GM12891 (cell line): ENCODE measurements at regions not wholly inside any gene's neighbourhood (a gene's known extent, or its start where the extent isn't known, plus 50 kb on each side); places are given as distances from the start of the nearest gene placed in this dataset.
A peak's percentile ranks its signal among the peaks of the same experiment; 100 is the strongest.

Experiments used
- DNase-seq: peaks from one replicate; pipeline ENCODE4 v3.0.0; 2011; ENCODE audit warnings: low spot score; ENCODE audit not compliant: insufficient read length
- FAIRE-seq: peaks from 2 replicates; lab custom pipeline; 2011; peaks lifted over from hg19 to GRCh38; lab: Jason Lieb, UNC
- PAX5 ChIP-seq: IDR thresholded peaks from 2 replicates; pipeline ENCODE4 v1.6.1; 2011; ENCODE audit warnings: low read length, moderate library complexity, mild to moderate bottlenecking; ENCODE audit not compliant: insufficient read depth, severe bottlenecking
- POLR2A ChIP-seq: IDR thresholded peaks from 2 replicates; pipeline ENCODE4 v1.6.1; 2011; ENCODE audit warnings: low read depth, low read length, control low read depth
- POLR2AphosphoS5 ChIP-seq: IDR thresholded peaks from 2 replicates; pipeline ENCODE4 v1.6.1; 2011; ENCODE audit warnings: low read depth, low read length, control low read depth
- POU2F2 ChIP-seq: IDR thresholded peaks from 2 replicates; pipeline ENCODE4 v1.6.1; 2011; ENCODE audit warnings: low read depth, mild to moderate bottlenecking, control low read depth, low read length, moderate library complexity
- SPI1 ChIP-seq: IDR thresholded peaks from 2 replicates; pipeline ENCODE4 v1.6.1; 2011; ENCODE audit warnings: low read depth, low read length, control low read depth
- TAF1 ChIP-seq: IDR thresholded peaks from 2 replicates; pipeline ENCODE4 v1.6.1; 2011; ENCODE audit warnings: low read depth, low read length, control low read depth

DNA sequence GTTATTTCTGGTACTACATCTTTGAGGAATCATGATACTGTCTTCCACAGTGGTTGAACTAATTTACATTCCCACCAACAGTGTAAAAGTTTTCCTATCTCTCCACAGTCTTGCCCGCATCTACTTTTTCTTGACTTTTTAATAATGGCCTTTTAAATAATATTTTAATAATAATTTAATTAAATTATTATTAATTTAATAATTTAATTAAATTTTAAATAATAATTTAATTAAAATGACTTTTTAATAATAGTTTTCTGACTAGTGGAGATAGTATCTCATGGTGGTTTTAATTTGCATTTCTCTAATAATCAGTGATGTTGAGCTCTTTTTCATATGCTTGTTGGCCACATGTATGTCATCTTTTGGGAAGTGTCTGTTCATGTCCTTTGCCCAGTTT is 1395.0 kb upstream of the ADGRL3 start:
- DNase-seq = no peak
- FAIRE-seq = no peak
- TF ChIP-seq POU2F2 = no peak
- no peak for TF ChIP-seq POLR2A
- no peak for TF ChIP-seq PAX5
- TF ChIP-seq TAF1 = no peak
- no peak for TF ChIP-seq SPI1
- TF ChIP-seq POLR2AphosphoS5 = no peak

DNA sequence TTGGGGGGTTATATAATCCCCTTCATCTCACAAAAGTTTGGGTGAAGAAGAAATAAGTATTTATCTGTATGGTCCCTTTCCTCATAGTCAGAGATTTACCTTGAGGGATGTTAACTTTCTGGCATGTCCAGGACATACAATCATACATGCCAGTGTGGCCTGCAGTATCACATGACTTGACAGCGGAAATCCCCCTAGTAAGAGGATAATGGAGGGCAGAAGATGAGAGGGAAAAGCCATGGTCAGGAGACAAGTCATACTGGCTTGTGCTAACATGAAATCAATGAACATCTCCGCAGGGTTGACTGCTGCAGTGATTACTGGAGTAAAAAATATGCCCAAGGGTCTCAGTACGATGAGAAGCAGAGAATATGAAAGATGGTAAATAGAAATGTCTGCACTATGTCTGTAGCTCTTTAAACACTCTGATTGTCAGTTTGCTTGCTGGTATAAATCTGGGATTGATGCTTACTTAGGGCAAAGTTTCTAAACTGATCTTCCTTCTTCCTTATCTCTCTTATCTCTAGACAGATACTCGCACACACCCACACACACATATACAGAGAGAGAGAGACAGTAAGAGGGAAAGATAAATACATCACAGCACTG is 1385.6 kb upstream of the ADGRL3 start:
- DNase-seq = no peak
- FAIRE-seq = no peak
- TF ChIP-seq PAX5 = no peak
- TF ChIP-seq POLR2A = no peak
- 0 out of 2 replicates have a peak, but pooled peaks have one; percentile 11 for TF ChIP-seq TAF1
- no peak for TF ChIP-seq SPI1
- no peak for TF ChIP-seq POU2F2

DNA sequence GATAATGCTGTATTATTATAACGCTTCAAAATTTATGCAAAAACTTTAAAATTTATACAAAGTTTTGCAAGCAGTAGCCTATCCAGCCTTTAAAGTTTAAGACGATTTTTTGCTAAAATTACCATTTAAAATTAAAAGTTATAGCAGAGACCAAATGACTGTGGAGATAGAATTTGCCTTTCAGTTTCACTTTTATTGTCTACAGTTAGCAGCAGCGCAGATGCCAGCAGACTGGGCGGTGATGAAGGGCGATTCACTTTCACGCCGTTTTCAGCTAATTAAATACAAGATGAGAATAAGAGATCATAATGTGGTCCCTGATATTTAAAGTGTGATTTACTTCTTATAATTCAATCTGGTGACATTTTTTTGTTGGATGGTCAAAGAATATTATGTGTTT is 1381.5 kb upstream of the ADGRL3 start:
- peak; percentile 72 for FAIRE-seq
- no peak for TF ChIP-seq PAX5
- no peak for TF ChIP-seq SPI1
- peak; percentile 54; the same call in 1 of the 2 replicates for TF ChIP-seq TAF1
- no peak for TF ChIP-seq POLR2AphosphoS5
- TF ChIP-seq POU2F2 = no peak
- no peak for TF ChIP-seq POLR2A
- DNase-seq = no peak

DNA sequence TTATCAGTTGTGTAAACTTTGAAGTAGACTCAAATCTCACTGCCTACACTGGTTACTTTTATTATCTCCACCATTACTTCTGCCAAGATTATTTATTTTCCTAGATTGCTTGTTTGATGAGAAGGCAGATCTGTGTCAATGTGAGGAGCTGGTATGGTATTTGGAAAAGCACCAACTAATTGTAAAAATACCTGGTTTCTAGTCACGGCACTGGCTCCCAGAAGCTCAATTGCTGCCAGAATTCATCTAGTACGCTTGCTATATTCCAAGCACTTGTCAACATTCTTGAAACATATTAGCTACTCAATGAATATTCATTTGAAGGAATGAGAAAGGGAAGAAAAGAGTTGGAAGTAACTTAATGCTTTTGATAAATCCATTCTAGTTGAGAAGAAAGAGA is 1376.8 kb upstream of the ADGRL3 start:
- TF ChIP-seq POLR2AphosphoS5 (no peak), PAX5 (no peak), TAF1 (no peak), POLR2A (no peak), POU2F2 (no peak), SPI1 (no peak)
- no peak for DNase-seq
- FAIRE-seq = no peak

DNA sequence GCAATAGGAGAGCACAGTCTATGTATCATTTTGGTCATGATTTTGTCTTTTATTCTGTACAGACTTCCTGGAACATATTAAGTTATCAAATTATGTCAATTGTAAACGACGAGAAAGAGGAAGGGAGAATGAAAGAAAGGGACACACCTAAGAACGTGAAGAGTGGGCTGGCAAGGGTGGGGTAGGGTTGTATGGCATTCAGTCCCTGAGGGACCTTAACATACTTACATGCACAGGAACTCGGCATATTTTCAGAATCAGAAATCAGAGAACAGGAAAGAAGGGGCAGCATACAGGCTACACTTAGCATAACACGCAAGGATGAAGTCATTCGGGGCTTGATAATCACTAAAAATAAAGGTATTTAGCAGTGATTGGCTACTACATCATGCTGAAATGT is 1375.0 kb upstream of the ADGRL3 start:
- TF ChIP-seq POLR2A = no peak
- TF ChIP-seq SPI1 = 0 out of 2 replicates have a peak, but pooled peaks have one; percentile 18
- TF ChIP-seq TAF1 = no peak
- no peak for FAIRE-seq

DNA sequence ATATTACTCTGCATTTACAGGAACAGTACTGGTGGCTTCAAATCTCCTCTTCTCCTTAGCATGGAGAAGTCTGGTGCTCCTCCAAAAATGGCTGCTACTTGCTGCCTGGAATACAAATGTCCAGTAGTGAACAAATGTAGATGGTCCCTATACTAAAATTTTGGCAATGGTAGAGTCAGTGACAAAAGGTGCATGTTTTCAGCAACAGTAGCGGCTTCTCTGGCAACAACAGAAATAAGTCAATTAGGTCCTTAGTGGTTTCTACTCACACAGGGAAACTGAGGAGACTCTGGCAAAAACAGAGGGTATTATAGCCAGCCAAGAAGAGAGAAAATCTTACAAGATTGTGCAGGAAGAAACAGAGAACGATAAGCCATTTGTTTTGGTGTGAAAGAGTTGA is 1368.4 kb upstream of the ADGRL3 start:
- TF ChIP-seq POLR2AphosphoS5 (no peak), POU2F2 (no peak), SPI1 (no peak)
- no peak for FAIRE-seq
- DNase-seq = no peak

More for the DNA sequence above, 1375.0 kb upstream of the ADGRL3 start:
- DNase-seq = no peak

DNA sequence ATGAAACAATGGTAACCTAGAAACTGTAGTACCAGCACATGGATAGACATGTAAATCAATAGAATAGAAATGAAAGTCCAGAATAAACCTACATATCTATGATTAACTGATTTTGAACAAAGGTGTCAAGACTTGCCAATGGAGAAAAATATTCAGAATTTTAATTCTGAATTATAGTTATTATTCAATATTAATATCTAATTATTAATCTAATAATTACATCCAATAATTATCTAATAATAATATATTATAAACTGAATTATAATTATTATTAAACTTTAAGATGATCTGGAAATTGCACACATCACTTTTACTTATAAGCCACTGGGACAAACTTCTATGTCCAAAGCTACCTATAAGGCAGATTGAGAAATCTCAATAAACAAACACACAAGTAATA is 1365.2 kb upstream of the ADGRL3 start:
- DNase-seq (no peak), FAIRE-seq (no peak)
- no peak for TF ChIP-seq SPI1
- no peak for TF ChIP-seq POLR2A
- no peak for TF ChIP-seq POLR2AphosphoS5
- TF ChIP-seq TAF1 = no peak
- no peak for TF ChIP-seq PAX5
- TF ChIP-seq POU2F2 = no peak

DNA sequence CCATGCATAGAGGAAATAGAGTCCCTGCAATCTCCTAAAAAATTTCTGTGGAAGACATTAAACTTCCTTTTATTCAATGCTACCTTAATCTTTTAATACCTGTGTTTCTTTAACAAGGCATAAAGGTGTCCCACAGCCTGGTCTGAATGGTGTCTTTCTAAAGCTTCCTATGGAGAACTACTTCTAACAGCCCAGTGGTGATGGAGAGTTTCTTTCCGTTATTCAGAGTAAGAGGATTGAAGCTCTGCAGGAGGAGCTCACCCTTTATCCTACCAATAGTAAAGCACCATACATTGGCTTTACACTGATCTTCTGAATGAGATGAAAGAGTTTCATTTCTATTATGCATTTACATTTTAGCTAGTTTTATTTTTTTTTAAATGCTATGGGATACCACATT is 1362.4 kb upstream of the ADGRL3 start:
- no peak for TF ChIP-seq SPI1
- TF ChIP-seq POU2F2 = no peak
- TF ChIP-seq POLR2A = no peak
- no peak for TF ChIP-seq POLR2AphosphoS5
- no peak for TF ChIP-seq TAF1
- no peak for TF ChIP-seq PAX5
- DNase-seq = no peak
- no peak for FAIRE-seq

DNA sequence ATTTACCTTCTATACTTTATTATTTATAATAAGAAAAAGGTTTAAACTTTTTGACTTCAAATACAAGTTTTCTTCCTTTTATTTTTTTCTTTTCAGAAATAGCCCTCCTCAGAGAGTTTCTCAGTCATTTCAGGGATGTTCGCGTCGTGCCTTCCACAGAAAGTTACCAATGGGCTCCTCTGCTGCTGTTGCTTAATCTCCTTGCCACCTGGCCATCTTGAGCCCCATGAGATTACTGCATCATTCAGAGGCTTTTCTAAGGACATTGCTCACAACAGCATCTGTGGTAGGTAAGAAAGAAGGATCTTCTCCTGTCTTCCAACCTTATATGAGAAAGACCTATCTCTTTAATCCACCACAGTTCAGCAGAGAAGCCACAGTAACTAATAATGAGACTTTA is 1361.9 kb upstream of the ADGRL3 start:
- DNase-seq (no peak), FAIRE-seq (no peak)
- TF ChIP-seq TAF1 (no peak), POLR2A (no peak), PAX5 (no peak), POU2F2 (no peak), SPI1 (no peak)

DNA sequence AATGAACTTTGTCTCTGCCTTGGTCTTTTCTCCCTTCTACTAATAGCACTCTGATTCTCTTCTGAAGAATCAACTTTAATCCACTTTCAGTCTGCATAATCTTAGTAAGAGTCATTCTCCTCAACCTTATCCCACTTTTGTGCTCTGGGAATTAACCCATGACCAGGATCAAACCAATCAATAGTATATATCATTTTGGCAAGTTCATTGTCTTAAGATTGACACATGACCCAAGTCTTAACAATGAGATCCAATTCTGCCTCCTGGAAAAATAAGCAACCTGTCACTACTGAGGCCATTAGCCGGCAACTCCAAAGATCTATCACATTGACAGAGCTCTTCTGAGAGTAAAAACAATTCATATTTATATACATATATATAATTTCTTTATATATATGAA is 1358.4 kb upstream of the ADGRL3 start:
- TF ChIP-seq TAF1 (no peak), POU2F2 (no peak), POLR2AphosphoS5 (no peak), PAX5 (no peak), SPI1 (no peak), POLR2A (no peak)
- no peak for FAIRE-seq
- DNase-seq = no peak
